LNCaP clone FGC (cell line): ENCODE measurements at regions not wholly inside any gene's neighbourhood (a gene's known extent, or its start where the extent isn't known, plus 50 kb on each side); places are given as distances from the start of the nearest gene placed in this dataset.

ENCODE experiments used
- DNase-seq: peaks from one replicate; pipeline ENCODE4 v3.0.0-alpha.2; 2011; ENCODE audit warnings: low read depth
- H3K4me3 ChIP-seq: 2 replicates; pipeline ENCODE4 v1.5.1; 2011; ENCODE audit warnings: mild to moderate bottlenecking, low read depth, low read length, control low read depth
- TF ChIP-seq, protein P1 (sequence below): IDR thresholded peaks from 2 replicates; pipeline ENCODE4 v1.5.1; 2012; ENCODE audit warnings: mild to moderate bottlenecking; ENCODE audit not compliant: control insufficient read depth, insufficient read depth; ENCODE audit errors: extremely low read depth

DNA sequence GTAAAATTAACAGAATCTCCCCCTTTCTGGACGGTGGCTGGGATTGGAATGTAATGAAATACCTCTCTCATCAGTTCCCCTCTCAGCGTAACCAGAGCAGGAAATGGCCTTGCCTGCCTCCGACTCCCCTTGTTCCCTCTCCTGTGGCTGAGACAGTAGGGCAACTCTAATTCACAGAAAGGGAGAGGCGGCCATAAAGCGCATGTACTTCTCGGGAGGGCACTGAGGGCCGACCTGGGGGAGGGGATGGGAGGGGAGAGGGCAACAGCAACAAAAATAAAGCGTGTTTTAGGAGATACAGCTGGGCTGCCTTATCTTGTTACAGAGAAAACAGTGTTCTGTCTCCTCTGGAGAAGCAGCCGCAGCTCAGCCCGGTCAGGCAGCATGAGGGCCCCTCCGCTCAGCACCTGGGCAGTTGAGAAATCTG is 783.3 kb upstream of the ARRDC4 start:
- no peak overlapping the region for H3K4me3 ChIP-seq
- TF ChIP-seq, protein P1, sequence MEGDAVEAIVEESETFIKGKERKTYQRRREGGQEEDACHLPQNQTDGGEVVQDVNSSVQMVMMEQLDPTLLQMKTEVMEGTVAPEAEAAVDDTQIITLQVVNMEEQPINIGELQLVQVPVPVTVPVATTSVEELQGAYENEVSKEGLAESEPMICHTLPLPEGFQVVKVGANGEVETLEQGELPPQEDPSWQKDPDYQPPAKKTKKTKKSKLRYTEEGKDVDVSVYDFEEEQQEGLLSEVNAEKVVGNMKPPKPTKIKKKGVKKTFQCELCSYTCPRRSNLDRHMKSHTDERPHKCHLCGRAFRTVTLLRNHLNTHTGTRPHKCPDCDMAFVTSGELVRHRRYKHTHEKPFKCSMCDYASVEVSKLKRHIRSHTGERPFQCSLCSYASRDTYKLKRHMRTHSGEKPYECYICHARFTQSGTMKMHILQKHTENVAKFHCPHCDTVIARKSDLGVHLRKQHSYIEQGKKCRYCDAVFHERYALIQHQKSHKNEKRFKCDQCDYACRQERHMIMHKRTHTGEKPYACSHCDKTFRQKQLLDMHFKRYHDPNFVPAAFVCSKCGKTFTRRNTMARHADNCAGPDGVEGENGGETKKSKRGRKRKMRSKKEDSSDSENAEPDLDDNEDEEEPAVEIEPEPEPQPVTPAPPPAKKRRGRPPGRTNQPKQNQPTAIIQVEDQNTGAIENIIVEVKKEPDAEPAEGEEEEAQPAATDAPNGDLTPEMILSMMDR: no peak

GRCh38 chr15:97182581-97182980 is 777.9 kb upstream of the ARRDC4 start:
- H3K4me3 ChIP-seq: no peak overlapping the region
- no peak for DNase-seq
- TF ChIP-seq, protein P1: no peak

More for the DNA sequence above, 783.3 kb upstream of the ARRDC4 start:
- DNase-seq: no peak

- no peak overlapping the region for H3K4me3 ChIP-seq
- TF ChIP-seq, protein P1: no peak
- DNase-seq: no peak
Observed at GRCh38 chr15:97189162-97189780, 771.2 kb upstream of the ARRDC4 start.

DNA sequence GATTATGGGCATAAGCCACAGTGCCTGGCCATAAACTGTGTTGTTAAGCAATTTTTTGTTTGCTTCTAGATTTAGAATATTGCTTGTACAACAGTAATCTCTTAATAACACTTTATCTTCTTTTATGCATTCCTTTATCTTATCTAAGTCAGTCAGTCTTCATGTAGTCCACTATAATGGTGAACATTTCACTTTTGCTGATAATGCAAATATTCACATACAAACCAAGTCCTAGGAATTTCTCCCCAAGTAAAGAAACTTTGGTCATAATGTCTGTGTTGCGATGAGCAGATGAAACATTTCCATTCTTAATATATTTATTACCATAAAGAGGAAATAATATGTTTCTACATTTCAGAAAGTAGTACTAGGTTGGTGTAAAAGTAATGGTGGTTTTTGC is 765.8 kb upstream of the ARRDC4 start:
- no peak overlapping the region for H3K4me3 ChIP-seq
- DNase-seq: no peak
- TF ChIP-seq, protein P1: no peak

GRCh38 chr15:97196048-97197014 is 764.2 kb upstream of the ARRDC4 start:
- no peak overlapping the region for H3K4me3 ChIP-seq
- TF ChIP-seq, protein P1: no peak
- no peak for DNase-seq

- no peak overlapping the region for H3K4me3 ChIP-seq
- TF ChIP-seq, protein P1: no peak
- no peak for DNase-seq
Observed at GRCh38 chr15:97199393-97200051, 761.0 kb upstream of the ARRDC4 start.
